HG02763 (cell line): ENCODE measurements at regions not wholly inside any gene's neighbourhood (a gene's known extent, or its start where the extent isn't known, plus 50 kb on each side); places are given as distances from the start of the nearest gene placed in this dataset.
A peak's percentile ranks its signal among the peaks of the same experiment; 100 is the strongest.

Experiments
- ATAC-seq: cut with Tn5 transposase; IDR thresholded peaks from one replicate; pipeline ENCODE4 v1.9.1; 2021; ENCODE audit warnings: mild to moderate bottlenecking, moderate library complexity; ENCODE audit not compliant: unreplicated experiment

DNA sequence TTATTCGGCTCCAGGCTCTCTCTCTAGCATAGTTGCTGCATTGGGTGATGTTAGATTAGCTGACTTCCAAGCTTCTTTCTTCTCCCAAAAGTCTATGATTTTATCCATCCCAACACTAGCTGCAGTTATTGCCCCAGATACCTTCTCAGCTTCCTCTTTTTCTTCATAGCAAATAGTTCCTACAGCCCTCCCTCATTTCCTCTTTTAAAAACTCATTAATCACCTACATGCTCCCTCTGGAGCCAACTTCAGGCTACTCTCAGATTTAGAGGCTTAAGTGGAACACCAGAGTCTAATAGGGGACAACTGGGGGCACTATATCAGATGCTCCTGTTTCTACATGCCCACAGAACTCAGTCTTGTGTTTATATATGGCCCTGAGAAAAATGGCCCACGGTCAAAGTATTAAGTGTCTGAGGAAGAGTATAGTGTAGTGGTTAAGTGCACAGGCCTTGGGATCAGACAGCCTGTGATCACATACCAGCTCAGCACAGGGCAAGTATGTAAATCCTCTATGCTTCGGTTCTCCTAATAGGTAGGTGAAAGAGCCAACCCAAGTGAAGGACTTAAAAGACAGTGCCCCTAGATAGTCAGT lies 241.9 kb upstream of the SLC14A2 start:
- ATAC-seq: no peak

DNA sequence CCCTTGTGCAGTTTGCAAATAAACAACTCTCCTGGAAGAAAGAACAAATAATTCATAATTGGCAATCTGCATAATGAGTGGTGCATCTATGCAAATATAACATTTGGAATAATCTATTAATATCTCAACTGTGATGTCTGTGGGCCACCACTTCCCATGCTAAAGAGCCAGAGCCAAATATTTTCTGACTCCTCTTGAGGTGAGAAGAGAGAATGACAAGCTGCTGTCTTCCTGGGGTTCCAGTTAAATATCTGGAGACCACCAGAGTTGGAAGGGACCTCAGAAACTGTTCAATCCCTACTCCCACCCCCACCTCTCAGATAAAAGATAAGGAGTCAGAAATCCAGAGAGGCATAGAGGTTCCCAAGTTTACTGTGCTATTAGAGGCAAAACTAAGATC lies 241.0 kb upstream of the SLC14A2 start:
- no peak for ATAC-seq

DNA sequence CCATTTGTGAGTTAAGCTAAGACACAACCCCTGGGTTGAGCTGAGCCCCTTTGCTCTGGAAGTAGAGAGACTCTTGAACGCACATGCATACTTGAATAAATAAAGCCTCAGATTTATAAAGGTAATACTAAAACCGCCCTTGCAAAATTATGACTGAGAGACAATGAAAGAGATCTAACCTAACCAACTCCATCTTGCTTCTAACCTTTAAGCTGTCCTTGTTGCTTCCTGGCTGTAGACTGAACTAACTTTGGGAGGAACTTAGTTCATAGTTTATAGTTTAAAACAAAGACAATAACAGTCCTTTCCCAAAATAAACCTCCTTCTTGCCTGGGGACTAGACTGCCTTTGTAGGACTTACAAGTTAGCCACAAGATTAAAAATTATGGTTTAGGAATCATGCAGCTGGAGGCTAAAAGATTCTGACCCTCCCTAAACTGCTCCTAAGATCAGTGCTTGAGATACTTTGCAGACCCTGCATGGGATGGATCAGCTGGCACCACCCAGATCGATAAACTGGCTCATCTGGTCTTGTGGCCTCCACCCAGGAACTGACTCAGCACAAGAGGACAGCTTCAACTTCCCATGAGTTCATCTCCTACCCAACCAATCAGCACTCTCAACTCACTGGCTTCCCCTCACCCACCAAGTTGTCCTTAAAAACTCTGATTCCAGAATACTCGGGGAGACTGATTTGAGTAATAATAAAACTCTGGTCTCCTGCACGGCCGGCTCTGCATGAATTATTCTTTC lies 240.2 kb upstream of the SLC14A2 start:
- no peak for ATAC-seq

DNA sequence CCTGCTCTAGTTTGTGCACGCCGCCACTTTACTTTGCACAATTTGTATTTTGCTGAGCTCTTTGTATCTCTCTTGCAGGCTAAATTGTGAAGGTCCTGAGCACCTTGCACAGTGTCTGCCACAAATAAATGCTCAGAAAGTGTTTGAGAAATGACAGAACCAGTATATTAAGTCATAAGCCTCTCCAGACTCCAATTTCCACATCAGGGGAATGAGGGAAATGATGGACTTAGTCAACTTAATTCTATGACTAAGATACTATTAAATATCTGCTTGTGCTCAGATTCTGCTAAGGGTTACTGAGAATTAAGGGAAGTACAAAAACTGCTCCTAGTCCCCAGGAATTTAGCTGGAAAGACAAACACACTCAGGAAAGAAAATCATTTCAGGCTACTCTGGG lies 239.1 kb upstream of the SLC14A2 start:
- no peak for ATAC-seq

DNA sequence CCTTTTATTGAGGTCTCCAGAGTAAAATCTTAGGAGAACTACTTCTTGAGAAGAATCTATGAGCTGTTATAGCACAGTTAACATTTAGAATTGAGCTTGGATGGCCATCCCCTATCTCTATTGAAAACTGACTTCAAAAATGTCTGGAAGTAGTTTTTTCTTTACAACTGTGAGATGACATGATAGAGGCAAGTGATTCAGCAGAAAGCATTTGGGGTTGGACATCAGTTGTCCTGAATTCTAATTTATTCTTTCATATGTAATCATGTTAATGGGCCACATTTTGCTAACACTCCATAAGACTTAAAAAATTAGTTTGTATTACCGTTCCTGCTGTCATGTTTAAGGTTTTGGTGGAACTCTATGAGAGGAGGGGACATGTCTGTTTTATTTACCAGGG lies 237.0 kb upstream of the SLC14A2 start:
- ATAC-seq: no peak

DNA sequence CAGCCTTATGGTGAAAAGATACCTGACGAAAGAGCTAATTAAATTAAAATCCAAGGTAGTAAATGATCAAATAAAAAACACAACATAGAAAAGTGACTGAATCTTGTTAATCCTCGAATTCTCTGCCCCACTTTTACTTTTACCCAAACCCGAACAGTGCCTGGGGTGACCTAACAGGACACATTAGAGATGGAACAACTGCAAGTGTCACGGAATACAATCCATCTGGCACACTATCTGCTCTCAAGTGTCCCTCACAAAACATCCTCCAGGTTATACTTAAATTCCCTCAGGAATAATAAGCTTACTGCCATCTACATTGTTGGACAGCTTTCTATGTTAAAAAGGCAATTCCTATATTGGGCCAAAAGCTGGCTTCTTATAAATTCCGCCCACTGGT lies 236.3 kb upstream of the SLC14A2 start:
- no peak for ATAC-seq

DNA sequence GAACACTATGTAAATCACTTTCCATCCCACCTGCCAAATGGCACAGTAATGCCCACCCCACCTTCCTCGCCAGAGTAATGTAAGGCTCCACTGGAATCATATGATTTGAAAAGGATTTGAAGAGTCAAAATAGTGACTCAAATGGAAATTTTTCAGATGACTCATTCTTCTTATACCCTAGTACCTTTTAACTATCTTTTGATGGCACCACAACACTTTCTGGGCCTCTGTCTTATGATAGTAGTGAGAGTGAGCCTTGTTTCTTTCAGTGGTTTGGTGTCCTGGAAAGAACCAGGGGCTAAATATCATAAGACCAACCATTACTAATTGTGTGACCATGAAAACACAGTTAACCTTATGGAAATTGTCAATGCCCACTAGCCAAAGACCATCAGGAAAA lies 235.4 kb upstream of the SLC14A2 start:
- peak; percentile 49 for ATAC-seq

DNA sequence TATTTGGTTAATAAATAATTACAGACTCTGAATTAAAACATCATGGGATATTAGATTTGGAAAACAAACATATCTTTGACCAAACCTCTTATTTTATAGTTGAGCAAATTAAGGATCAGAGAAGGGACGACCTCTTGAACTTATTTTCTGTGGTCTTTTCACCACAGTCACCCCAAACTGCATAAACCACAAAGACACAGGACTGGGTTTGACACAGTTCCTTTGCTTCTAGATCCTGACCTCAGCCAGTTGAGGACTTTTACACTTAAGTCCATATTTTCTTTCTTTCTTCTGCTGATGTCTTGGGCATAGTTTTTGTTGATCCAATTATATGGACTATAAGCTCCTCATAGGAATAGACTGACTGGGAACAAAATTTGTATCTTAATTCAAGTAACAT lies 234.0 kb upstream of the SLC14A2 start:
- ATAC-seq: no peak

DNA sequence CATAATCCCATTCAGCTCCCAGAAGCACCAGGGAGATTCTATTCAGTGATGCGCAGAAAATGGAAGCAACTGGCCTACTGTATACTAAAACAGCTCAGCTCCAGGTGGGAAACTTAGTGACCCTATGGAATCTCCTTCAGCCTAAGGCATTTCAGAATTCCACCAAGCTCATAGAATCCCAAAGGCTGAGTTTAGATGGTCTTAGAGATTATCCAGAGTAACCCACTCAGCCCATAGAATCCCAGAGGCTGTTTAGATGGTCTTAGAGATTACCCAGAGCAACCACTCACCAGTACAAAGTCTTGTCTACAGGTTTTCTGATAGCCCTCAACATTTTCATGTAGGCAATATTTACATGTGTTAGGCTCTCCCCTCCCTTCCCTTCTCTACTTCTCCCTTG lies 232.0 kb upstream of the SLC14A2 start:
- ATAC-seq: no peak

DNA sequence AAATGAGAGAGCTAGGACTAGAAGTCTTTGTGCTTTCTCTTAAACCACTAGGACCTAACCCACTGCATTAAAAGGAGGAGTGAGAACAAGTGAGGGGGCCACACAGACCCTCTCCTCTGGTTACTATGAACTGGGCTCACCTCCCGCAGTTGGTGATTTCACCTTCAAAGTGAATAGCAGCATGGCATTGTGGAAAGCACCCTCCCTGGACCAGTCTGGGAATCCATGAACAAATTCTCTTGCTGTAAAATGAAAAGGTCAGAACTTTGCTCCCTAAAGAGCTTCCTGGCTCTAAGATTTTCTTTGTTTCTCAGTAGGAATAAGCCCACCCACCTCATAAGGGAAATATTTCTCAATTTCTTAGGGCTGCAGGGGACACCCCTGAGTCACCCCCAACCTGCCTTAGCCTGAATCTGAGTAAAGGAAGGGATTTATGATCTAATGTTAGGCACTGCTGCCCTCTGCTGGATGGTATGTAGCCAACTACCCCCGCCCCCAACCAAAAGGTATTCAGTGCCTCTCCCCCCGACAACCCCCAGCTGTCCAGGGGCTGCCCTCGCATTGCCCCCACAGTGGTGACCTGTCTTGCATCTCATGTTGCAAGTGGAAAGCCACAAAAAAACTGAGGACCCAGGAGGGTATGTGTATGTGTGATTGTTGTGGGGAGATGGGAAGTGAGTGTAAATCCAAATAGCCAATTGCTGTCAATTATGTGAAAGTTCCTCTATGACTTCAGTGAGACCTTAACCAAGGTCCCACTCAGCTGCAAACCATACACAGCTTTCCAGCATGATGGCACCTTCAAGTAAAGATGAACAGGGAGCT lies 230.9 kb upstream of the SLC14A2 start:
- ATAC-seq: no peak

DNA sequence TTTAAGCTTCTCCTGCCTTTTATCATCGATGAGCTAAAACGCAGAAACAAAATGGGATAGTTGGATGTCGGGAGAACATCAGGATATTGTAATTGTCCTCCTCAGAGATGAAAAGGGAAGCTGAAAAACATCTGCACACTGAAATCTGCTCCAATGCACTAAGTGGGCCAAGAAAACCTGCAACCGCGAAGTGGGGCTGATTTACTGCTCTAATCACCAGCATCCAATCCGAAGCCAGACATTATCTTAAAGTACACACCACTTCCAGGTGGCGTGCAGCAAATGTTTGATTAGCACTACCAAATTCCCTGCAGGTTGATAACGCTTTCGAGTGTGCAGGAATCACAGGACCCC lies 230.3 kb upstream of the SLC14A2 start:
- ATAC-seq: no peak

DNA sequence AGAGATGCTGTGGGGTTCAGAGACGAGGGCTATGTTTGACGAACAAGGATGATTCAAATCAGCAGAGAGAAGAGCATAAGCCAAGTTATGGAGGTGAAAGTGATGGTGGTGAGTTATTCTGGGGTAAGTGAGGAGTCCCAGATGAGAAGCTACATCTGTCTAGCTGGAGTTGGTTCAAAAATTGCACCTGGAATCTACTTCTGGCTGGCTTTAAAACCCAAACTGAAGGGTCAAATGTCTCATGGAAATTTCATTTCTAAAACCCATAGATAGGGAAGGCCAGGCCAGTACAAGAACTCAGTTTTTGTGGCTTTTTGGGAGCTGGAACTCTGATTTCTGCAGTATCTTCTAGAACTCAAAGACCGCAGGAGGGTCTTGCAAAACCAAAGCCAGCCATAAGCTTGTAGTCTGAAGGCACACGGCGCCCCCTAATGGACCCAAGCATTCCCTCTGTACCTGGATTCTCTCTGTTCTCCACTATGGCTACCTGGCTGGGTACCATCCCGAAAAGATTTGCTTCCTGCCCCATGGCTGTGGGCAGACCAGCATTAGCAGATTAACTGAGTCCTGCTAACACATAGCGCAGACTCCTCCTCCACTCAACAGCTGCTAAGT lies 229.1 kb upstream of the SLC14A2 start:
- ATAC-seq: no peak

DNA sequence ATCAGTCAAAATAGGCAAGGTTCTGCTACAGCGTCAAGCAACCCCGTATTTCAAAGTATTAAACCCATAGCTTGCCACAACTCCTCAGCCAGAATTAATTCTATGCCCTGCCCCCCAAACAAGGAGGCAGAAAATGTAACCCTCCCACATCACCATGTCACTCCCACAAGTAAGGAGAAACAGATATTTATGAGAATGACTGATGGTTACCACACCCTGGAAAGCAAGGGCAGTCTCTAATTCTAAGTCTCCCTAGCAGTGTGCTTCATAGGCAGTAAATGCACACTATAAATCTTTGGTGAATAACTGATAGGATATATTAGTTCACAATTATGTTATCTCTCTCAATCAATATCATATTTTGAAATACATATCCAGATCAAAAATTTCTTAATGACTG lies 228.0 kb upstream of the SLC14A2 start:
- no peak for ATAC-seq

DNA sequence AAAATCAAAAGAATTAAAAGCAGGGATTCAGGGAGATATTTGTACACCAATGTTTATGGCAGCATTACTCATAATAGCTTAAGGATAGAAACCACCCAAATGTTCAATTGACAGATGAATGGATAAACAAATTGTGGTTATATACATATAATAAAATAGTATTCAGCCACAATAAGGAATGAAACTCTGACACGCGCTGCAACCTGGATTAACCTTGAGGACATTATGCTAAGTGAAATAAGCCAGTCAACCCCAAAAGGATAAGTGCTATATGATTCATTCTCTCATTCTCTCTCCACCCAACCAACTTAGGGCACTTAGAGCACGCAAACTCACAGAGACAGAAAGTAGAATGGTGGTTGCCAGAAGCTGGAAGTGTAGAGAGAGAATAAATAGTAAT lies 216.8 kb upstream of the SLC14A2 start:
- no peak for ATAC-seq

DNA sequence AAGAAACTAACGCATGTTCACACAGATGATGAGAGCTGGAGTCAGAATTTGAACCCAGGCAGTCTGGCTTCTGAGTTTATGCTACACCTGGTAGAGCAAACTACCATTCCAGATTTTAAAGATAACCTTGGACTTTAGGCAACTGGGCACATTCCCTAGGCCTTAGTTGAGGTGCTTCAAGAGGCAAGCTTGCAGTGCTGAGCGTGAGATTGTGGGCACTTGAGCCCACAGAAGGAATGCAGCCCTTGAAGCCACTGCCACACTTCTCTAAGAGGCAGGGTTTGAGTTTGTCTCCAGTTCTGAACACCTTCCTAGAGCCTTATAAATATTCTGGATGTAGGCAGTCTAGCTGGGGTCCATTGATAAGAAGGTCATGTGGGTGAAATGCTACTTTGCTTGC lies 216.1 kb upstream of the SLC14A2 start:
- no peak for ATAC-seq

DNA sequence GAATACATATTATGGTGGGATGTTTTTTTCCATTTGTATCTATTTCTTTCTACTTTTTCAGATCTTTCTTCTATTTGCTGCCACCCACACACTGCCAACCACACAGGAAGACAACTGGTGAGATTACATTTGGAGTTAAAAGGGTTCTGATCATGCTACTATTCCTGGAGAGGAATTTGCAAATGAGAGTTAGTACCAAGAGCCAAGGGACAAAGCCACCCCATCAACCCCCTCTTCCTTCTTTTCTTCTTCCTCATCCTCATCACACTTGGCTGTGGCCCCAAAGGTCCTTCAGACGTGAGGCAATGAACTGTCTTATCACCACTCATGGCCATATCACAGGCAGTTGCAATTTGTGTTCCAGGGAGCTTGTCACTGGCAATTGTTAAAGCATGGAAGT lies 215.6 kb upstream of the SLC14A2 start:
- ATAC-seq: no peak

DNA sequence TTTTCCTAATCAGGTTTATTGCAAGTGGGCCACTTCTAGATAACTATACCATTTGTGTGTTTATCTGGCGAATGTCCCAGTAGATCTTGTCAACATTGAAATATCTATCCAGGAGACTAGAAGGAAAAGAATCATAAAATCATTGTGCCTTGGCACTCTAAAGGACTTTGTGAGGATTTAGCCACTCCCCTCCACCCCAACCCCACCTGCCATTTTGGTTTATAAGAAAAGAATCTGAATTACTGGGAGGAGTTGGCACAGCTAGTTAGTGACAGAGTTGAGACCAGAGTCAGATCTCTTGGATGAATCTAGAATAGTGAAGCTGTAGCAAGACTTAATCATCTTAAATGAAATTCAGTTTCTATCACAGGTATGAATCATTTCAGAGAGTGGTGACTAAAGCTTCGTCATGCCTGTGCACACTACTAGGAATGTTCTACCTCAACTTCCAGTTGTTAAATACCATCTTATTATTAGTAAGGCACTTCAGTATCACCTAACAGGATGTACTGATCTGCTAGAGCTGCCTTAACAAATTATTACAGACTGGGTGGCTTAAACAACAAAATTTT lies 212.7 kb upstream of the SLC14A2 start:
- ATAC-seq: no peak

DNA sequence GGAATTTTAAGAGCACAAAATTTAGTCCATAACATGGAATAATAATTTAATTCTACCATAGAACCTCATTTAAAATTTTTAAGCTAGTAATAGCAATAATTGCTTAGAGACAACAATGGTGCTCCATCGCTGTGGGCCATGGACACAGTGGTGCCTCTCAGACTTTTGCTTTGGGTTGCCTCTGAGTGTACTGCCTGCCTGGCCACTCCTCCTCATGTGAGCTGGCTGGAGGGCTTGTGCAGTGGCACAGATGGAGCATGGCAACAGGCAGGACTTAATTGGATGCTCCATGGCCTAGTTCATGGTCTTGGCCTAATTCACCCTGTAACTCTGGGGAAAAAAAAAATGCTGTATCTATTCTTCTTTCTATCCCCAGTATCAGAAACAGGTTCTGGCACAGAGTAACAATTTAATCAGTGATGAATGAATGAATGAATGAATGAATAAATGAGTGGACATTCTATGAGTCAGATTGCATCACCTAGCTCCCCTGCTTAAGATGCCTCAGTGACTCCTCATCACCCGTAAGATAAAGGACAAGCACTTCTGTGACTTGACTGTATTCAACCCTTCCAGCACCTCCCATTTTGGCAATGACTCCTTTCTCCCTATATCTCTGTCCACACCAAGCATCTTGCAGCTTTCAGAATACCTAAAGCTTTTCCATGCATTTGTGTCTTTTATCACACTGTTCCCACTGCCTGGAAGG lies 211.8 kb upstream of the SLC14A2 start:
- ATAC-seq: no peak

DNA sequence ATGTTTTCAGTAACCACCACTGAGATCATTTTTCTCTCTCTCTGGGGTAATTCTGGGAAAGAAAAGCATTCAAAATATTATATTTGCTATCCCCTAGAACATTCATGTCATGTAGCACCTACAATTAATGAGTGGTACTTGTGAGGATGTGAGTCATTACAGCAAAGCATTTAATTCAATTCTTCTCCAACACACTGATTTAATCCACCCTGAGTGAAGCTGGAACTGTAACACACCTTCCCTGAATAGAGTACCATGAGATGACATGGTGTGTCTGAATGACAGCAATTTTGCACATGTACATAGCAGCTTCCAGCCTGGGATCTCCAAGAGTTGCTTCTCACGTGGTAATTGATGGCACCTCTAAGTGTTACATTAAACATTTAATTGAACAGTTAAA lies 207.1 kb upstream of the SLC14A2 start:
- no peak for ATAC-seq

DNA sequence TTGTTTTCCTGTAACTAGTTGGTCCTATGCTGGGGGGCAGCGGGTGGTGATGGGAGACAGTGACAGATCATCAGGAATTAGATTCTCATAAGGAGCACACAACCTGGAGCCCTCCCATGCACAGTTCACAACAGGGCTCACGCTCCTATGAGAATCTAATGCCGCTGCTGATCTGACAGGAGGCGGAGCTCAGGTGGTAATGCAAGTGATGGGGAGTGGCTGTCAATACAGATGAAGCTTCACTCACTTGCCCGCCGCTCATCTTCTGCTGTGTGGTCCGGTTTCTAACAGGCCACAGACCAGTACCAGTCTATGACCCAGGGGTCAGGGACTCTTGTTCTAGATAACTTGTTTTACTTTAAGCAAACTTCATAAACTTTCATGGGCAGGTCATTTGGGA lies 205.3 kb upstream of the SLC14A2 start:
- ATAC-seq: no peak

DNA sequence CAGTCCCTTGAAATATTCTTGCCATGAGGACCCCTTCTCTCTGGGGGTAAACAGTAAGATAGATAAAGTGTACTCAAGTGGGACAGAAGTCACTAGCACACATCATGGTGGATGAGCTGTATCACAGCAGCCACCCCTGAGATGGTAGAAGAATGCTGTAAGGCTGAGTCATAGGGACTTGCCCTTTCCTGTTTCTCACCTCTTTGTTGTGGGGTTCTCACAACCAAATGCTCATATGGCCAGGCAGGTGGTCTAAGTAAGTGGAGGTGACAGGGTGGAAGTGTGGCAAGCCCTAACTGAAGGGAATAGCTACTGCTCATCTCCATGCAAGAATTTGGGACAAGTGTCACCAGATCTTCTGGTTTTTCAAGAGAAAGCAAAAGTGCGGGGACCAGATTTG lies 202.7 kb upstream of the SLC14A2 start:
- ATAC-seq: no peak
